ENCODE measurements at regions not wholly inside any gene's neighbourhood (a gene's known extent, or its start where the extent isn't known, plus 50 kb on each side); places are given as distances from the start of the nearest gene placed in this dataset.

DNA sequence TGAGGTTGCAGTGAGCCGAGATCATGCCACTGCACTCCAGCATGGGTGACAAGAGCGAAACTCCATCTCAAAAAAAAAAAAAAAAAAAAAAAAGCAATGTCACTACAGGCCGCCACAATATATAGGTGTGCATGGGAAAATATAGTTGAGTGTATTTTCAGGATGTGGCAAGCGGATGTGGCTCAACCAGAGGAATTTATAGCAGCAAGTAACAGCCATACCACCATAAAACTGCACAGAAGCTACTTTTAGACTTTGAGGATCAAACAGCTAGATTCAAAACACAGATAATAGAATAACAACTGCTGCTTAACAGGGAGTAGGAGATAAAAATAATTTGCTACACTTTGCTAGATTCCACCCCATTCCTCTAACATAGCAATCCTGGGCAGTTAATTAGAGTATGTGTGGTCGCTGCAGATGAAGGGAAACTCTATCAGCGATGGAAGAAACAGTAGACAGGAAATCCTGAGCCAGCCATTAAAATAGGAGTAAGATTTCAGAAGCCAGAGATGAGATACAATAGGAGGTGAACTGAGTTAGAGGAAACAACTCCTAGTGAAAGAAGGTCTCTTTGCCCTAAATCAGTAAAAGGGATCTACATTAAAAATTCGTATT lies 318.7 kb upstream of the STT3B start:
- ChIA-PET POLR2A (ENCODE audit: unreplicated experiment) (no interaction called here), CTCF (no interaction called here)
- Histone ChIP-seq H2BK20ac (ENCODE audit: low read depth, low read length) (no peak overlapping the region), H3K4me1 (ENCODE audit: control insufficient read depth, insufficient read depth, low read length) (no peaks in the 10 kb centered on the region), H3K4me3 (ENCODE audit: insufficient read depth, low read depth, low read length) (no peak overlapping the region), H2AFZ (replicated peaks; ENCODE audit: low read length, poor library complexity) (no peak overlapping the region), H3K27ac (ENCODE audit: insufficient read depth, low read length) (no peak overlapping the region), H3K56ac (ENCODE audit: extremely low read depth, insufficient read depth, low read length) (no peak overlapping the region), H2AK9ac (replicated peaks; ENCODE audit: low read depth, low read length, poor library complexity) (no peak overlapping the region), H4K5ac (ENCODE audit: low read depth, low read length) (no peak overlapping the region), H3K27me3 (ENCODE audit: control insufficient read depth, insufficient read depth, low read length) (no peaks in the 10 kb centered on the region), H2BK5ac (ENCODE audit: low read depth, low read length, poor library complexity, severe bottlenecking) (no peak overlapping the region), H4K91ac (ENCODE audit: insufficient read depth, low read depth, low read length) (no peak overlapping the region), H4K20me1 (ENCODE audit: insufficient read depth, low read length) (no peaks in the 10 kb centered on the region), H3K18ac (ENCODE audit: low read depth, low read length) (no peak overlapping the region), H2BK120ac (ENCODE audit: low read depth, low read length) (no peak overlapping the region), H2AK5ac (ENCODE audit: low read depth, low read length) (no peak overlapping the region), H3K79me1 (ENCODE audit: low read depth in 1 of 2, low read length in 2 of 2) (no peaks in the 10 kb centered on the region), H3K9me3 (ENCODE audit: control insufficient read depth, insufficient read depth, low read length) (no peaks in the 10 kb centered on the region), H3K14ac (replicated peaks; ENCODE audit: low read depth, low read length) (no peak overlapping the region), H4K8ac (ENCODE audit: low read depth in 2 of 2, low read length in 2 of 2) (no peak overlapping the region), H3K4ac (ENCODE audit: low read depth, low read length) (no peak overlapping the region), H3K36me3 (ENCODE audit: control insufficient read depth, insufficient read depth, low read length) (no peaks in the 10 kb centered on the region), H3K23ac (ENCODE audit: low read depth, low read length) (no peak overlapping the region), H2BK15ac (ENCODE audit: low read depth, low read length) (no peak overlapping the region), H3K4me2 (ENCODE audit: low read depth, low read length) (no peak overlapping the region), H3K9ac (ENCODE audit: low read depth, low read length) (no peak overlapping the region), H3K9me1 (ENCODE audit: insufficient read depth, low read length) (no peaks in the 10 kb centered on the region)
- TF ChIP-seq SMC3 (IDR thresholded peaks at IDR 0.05; ENCODE audit: low read depth, low read length) (no peak), BHLHE40 (IDR thresholded peaks at IDR 0.05; ENCODE audit: low read depth, low read length) (no peak), POLR2A (IDR thresholded peaks at IDR 0.05; ENCODE audit: low read depth, low read length) (no peak), RFX5 (IDR thresholded peaks at IDR 0.05; ENCODE audit: low read depth, low read length) (no peak), RCOR1 (IDR thresholded peaks at IDR 0.05; ENCODE audit: insufficient replicate concordance, low read length) (no peak), MAFK (IDR thresholded peaks at IDR 0.05; ENCODE audit: low read depth, low read length) (no peak), CEBPB (IDR thresholded peaks at IDR 0.05; ENCODE audit: low read depth, low read length) (no peak), MXI1 (IDR thresholded peaks at IDR 0.05; ENCODE audit: borderline replicate concordance, low read depth, low read length) (no peak), RAD21 (IDR thresholded peaks at IDR 0.05; ENCODE audit: low read length) (no peak), CHD1 (IDR thresholded peaks at IDR 0.05; ENCODE audit: low read depth, low read length) (no peak), MAZ (IDR thresholded peaks at IDR 0.05; ENCODE audit: borderline replicate concordance, low read depth, low read length) (no peak), NFE2L2 (IDR thresholded peaks at IDR 0.05; ENCODE audit: low read depth, low read length) (no peak), FOS (IDR thresholded peaks at IDR 0.05; ENCODE audit: low read depth, low read length) (no peak)
- TF ChIP-seq, protein P1, sequence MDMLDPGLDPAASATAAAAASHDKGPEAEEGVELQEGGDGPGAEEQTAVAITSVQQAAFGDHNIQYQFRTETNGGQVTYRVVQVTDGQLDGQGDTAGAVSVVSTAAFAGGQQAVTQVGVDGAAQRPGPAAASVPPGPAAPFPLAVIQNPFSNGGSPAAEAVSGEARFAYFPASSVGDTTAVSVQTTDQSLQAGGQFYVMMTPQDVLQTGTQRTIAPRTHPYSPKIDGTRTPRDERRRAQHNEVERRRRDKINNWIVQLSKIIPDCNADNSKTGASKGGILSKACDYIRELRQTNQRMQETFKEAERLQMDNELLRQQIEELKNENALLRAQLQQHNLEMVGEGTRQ (IDR thresholded peaks at IDR 0.05; ENCODE audit: low read depth, low read length): no peak
- TF ChIP-seq, protein P2, sequence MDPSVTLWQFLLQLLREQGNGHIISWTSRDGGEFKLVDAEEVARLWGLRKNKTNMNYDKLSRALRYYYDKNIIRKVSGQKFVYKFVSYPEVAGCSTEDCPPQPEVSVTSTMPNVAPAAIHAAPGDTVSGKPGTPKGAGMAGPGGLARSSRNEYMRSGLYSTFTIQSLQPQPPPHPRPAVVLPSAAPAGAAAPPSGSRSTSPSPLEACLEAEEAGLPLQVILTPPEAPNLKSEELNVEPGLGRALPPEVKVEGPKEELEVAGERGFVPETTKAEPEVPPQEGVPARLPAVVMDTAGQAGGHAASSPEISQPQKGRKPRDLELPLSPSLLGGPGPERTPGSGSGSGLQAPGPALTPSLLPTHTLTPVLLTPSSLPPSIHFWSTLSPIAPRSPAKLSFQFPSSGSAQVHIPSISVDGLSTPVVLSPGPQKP (IDR thresholded peaks at IDR 0.05; ENCODE audit: borderline replicate concordance, low read depth, low read length): no peak
- TF ChIP-seq, protein P3, sequence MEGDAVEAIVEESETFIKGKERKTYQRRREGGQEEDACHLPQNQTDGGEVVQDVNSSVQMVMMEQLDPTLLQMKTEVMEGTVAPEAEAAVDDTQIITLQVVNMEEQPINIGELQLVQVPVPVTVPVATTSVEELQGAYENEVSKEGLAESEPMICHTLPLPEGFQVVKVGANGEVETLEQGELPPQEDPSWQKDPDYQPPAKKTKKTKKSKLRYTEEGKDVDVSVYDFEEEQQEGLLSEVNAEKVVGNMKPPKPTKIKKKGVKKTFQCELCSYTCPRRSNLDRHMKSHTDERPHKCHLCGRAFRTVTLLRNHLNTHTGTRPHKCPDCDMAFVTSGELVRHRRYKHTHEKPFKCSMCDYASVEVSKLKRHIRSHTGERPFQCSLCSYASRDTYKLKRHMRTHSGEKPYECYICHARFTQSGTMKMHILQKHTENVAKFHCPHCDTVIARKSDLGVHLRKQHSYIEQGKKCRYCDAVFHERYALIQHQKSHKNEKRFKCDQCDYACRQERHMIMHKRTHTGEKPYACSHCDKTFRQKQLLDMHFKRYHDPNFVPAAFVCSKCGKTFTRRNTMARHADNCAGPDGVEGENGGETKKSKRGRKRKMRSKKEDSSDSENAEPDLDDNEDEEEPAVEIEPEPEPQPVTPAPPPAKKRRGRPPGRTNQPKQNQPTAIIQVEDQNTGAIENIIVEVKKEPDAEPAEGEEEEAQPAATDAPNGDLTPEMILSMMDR (conservative IDR thresholded peaks at IDR 0.05; ENCODE audit: low read depth, low read length): no peak
- BruUV-seq (replicated peaks): no TSS peak
- dilution Hi-C loops (cut with HindIII; ENCODE audit: low sequenced_read_pairs, unreplicated experiment): no loop called here
- DNase-seq (no peak), ATAC-seq (ENCODE audit: low read depth) (no peak)
- intact Hi-C loops (cut with micrococcal nuclease): no loop called here
- in situ Hi-C loops (cut with MboI; ENCODE audit: low sequenced_read_pairs): no loop called here
- WGBS, 2 experiments (ENCODE audit: extremely low coverage in 2 of 2, insufficient read length in 1 of 2): no CpG with 5 or more reads among the region's 7 CpGs

All from IMR-90 (cell line).